NB4 (cell line): ENCODE measurements at regions not wholly inside any gene's neighbourhood (a gene's known extent, or its start where the extent isn't known, plus 50 kb on each side); places are given as distances from the start of the nearest gene placed in this dataset.
"Not testable (repeated sequence)": the region's sequence is repeated elsewhere in the genome, so short reads cannot be mapped to it uniquely, and the experiment has no call there.

Experiments
- DNase-seq: peaks from one replicate; pipeline ENCODE4 v3.0.0; 2010; ENCODE audit warnings: low read depth
- H3K4me3 ChIP-seq: one replicate; pipeline ENCODE4 v1.5.1; 2011; ENCODE audit warnings: mild to moderate bottlenecking, low read depth, low read length, moderate library complexity
- CTCF ChIP-seq: IDR thresholded peaks from one replicate; pipeline ENCODE4 v1.5.1; 2012; ENCODE audit warnings: low read depth, low read length
- MAX ChIP-seq: IDR thresholded peaks from 2 replicates; pipeline ENCODE4 v1.6.1; 2011; ENCODE audit warnings: low read depth, low read length
- MYC ChIP-seq: IDR thresholded peaks from 2 replicates; pipeline ENCODE4 v1.6.1; 2011; ENCODE audit warnings: low read depth, low read length
- POLR2A ChIP-seq: IDR thresholded peaks from 2 replicates; pipeline ENCODE4 v1.6.1; 2011; ENCODE audit warnings: mild to moderate bottlenecking; ENCODE audit not compliant: insufficient read length; ENCODE audit errors: extremely low read depth

DNA sequence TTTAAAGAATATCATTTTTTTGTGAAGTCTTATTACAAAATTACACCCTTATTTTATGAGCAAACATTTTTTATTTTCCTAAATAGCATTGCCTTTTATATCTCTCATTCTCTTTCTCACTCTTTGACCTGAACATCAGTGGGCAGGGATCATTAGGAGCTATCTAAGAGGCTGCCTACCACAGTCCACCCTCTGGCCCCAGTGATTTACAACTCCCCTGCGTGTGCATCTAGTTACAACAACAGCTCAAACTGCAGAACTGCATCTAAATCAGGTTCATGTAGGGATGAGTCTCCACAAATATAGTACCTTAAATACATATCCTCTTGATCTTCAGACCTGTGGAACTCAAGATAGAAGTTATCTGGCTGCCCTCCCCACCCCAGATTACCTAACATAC lies 172.4 kb upstream of the CXCR4 start:
- DNase-seq, result no peak
- TF ChIP-seq MYC, result no peak
- TF ChIP-seq POLR2A, result no peak
- no peak overlapping the region for H3K4me3 ChIP-seq

DNA sequence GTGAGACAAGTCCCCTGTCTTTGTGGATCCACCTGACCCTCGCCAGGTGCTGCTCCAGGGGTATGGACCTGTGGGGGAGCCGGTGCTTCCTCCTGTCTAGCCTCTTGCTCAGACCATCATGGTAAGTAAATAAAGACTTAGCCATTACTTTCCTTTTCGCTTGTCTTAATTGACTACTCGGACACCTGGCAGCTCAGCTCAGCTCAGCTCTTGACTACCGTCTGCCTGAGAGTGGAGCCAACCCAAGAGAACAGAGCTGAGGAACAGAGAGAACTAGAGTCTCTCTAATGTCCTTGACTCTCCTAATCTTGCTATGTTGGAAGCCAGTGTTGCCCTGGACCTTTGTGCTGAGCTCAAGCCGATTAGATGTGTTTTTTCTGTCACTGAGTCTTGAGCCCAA lies 170.3 kb upstream of the CXCR4 start:
- no peak for TF ChIP-seq MAX
- no peak for TF ChIP-seq POLR2A
- TF ChIP-seq CTCF, result no peak
- TF ChIP-seq MYC, result no peak
- no peak overlapping the region for H3K4me3 ChIP-seq
- DNase-seq, result no peak

DNA sequence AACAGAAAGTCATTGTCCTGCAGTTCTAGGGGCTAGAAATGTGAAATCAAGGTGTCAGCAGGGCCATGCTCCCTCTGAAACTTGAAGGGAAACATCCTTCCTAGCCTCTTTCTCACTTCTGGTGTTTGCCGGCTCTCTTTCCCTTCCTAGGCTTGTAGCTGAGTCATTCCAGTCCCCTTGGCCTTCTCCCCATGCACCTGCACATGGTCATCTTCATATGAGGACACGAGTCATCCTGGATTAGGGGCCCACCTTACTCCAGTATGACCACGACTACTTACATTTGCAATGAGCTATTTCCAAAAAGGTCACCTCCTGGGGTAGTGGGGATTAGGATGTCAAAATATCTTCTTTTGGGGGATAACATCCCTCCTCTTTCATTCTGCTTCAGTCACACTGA lies 168.5 kb upstream of the CXCR4 start:
- DNase-seq, result no peak
- no peak for TF ChIP-seq MAX
- TF ChIP-seq POLR2A, result no peak
- no peak for TF ChIP-seq CTCF
- TF ChIP-seq MYC, result no peak
- H3K4me3 ChIP-seq, result no peak overlapping the region

DNA sequence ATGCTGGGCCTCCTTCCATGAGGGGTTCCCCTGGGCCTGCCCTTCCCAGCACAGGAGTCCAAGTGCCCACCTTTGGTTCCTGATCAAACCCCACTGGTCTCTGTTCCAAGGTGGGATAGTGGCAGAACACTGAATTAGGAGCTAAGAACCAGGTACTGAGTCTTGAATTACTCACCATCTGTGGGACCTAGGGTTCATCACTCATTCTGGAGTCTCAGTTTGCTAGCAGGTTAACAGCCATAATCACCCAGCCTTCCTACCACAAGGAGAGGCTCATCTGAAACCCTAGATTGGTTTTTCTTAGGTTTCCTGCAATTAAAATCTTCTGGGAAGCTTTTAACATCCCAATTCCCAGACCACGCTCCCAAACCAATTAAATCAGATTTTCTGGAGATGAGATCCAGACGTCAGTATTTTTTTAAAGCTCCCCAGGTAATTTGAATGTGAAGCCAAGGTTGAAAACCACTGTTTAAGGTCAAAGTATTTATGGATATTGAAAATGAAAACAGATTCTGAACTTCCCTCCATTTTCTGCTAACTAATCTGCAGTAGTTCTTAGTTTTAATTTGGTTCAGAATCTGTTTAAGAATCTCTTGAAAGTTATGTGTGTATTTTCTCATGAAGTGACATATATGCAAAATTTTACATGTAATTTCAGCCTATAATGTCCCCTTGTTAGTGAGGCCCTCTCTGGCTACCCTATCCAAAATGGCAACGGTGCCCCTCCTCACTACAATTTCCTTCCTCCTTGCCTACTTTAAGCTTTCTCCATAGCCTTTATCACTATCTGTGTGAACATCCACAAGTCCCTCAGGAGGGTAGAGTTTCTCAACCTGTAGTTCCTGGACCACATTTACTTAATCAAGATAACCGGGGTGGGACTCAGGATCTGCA lies 166.5 kb upstream of the CXCR4 start:
- DNase-seq, result no peak
- TF ChIP-seq MAX (no peak), MYC (no peak), CTCF (no peak), POLR2A (no peak)
- no peak overlapping the region for H3K4me3 ChIP-seq

DNA sequence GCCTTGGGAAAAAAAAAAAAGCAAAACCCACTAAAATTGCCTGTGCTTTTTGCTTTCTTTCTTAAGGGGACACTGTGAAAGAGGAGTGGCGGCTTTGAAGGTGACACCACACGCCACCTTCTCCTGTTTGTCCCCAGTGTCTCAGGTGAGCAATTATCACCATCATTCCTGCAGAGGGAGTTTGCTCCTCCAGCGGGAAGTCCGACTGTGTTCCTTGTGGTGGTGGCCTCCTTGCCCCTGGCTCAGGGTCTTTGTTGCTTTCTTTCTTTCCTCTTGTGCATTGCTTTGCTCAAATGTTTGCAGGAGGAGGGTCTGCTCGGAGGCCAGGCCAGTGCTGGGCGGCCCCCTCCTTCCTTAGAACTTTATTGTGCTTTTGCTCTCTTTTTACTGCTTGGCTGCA lies 164.3 kb upstream of the CXCR4 start:
- TF ChIP-seq CTCF, result no peak
- TF ChIP-seq POLR2A, result no peak
- TF ChIP-seq MYC, result no peak
- TF ChIP-seq MAX, result no peak

DNA sequence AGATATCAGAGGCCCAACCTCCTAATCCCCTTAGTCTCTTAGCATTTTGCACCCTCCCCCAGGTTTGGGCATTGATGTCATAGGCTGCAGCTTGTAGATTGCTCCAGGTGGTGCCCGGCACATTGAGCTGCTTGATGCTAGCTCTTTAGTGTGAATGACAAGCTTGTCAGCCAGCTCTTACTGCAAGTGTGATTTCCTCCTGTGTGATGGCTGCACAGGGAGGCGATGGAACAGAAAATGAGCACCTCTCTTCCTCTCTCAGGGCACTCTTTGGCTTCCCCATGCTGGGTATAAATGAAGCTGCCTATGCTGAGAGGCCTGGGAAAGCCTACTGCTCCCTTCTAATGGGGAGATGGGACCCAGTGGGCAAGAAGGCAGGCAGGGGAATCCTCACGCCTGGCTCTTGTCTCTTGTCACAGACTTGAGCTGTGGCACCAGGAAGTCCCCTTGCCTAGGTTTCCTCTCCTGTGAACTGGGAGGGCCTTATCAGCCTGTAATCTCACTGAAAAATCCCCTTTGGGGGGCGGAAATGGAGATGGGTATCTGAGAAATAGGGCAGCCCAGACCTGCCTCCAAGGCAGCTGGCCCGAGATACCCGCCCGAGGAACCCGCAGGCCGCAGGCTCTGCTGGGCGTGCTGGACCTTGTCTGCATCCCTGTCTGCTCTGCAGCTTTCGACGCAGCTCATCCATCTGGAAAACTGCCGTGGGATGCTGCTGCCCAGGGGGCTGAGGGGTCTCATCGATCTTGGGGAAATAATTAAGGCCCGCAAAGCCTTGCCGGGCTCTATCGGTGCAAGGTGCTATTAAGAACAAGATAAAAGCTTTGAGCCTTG lies 163.5 kb upstream of the CXCR4 start:
- no peak overlapping the region for H3K4me3 ChIP-seq
- TF ChIP-seq CTCF, result no peak
- no peak for TF ChIP-seq MAX
- no peak for TF ChIP-seq POLR2A
- TF ChIP-seq MYC, result no peak
- no peak for DNase-seq

More for the DNA sequence above, 164.3 kb upstream of the CXCR4 start:
- H3K4me3 ChIP-seq, result no peak overlapping the region
- DNase-seq, result no peak

DNA sequence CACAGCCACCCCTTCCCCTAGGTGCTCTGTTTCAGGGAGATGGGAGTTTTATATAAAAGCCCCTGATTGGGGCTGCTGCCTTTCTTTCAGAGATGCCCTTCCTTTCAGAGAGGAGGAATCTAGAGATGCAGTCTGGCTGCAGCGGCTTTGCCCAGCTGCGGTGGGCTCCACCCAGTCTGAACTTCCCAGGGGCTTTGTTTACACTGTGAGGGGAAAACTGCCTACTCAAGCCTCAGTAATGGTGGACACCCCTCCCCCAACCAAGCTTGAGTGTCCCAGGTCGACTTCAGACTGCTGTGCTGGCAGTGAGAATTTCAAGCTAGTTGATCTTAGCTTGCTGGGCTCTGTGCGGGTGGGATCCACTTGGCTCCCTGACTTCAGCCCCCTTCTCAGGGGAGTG lies 148.4 kb upstream of the CXCR4 start:
- DNase-seq, H3K4me3 ChIP-seq: not testable (repeated sequence)
